Muscle of back (tissue), 3 donors: ENCODE measurements at regions not wholly inside any gene's neighbourhood (a gene's known extent, or its start where the extent isn't known, plus 50 kb on each side); places are given as distances from the start of the nearest gene placed in this dataset.

Source experiments
- DNase-seq, 3 donors: peaks; one replicate each; pipeline versions ENCODE4 v3.0.0 to v3.0.0-alpha.2; 2013

GRCh38 chr2:12282780-12283695, 433.7 kb upstream of the TRIB2 start:
- no peak for DNase-seq

GRCh38 chr2:12284037-12284436, 432.7 kb upstream of the TRIB2 start:
- no peak for DNase-seq

GRCh38 chr2:12284487-12284886, 432.2 kb upstream of the TRIB2 start:
- DNase-seq = peak in 1 of 3 donors; percentile 41

- no peak for DNase-seq
These were observed 430.4 kb upstream of the TRIB2 start for GRCh38 chr2:12286347-12286746.

- DNase-seq = no peak
These were observed 429.4 kb upstream of the TRIB2 start for GRCh38 chr2:12287220-12287751.

- no peak for DNase-seq
These were observed 428.7 kb upstream of the TRIB2 start for GRCh38 chr2:12288048-12288447.

- no peak for DNase-seq
These were observed 427.5 kb upstream of the TRIB2 start for GRCh38 chr2:12289120-12289802.

GRCh38 chr2:12291303-12291702, 425.4 kb upstream of the TRIB2 start:
- no peak for DNase-seq

GRCh38 chr2:12293874-12294273, 422.9 kb upstream of the TRIB2 start:
- no peak for DNase-seq

GRCh38 chr2:12295856-12296519, 420.7 kb upstream of the TRIB2 start:
- DNase-seq = no peak

GRCh38 chr2:12296915-12297314, 419.8 kb upstream of the TRIB2 start:
- DNase-seq = no peak

GRCh38 chr2:12298352-12298751, 418.4 kb upstream of the TRIB2 start:
- no peak for DNase-seq

- DNase-seq = no peak
These were observed 417.3 kb upstream of the TRIB2 start for GRCh38 chr2:12299431-12299830.

- DNase-seq = no peak
These were observed 416.6 kb upstream of the TRIB2 start for GRCh38 chr2:12300019-12300602.

GRCh38 chr2:12300927-12301326, 415.8 kb upstream of the TRIB2 start:
- no peak for DNase-seq

GRCh38 chr2:12302140-12302539, 414.6 kb upstream of the TRIB2 start:
- no peak for DNase-seq

- DNase-seq = no peak
These were observed 414.0 kb upstream of the TRIB2 start for GRCh38 chr2:12302691-12303090.

GRCh38 chr2:12303181-12304030, 413.3 kb upstream of the TRIB2 start:
- DNase-seq = peak in 1 of 3 donors; percentile 33

- peak in 1 of 3 donors; percentile 32 for DNase-seq
These were observed 412.1 kb upstream of the TRIB2 start for GRCh38 chr2:12304564-12305171.

GRCh38 chr2:12305931-12306330, 410.8 kb upstream of the TRIB2 start:
- DNase-seq = no peak

- DNase-seq = no peak
These were observed 406.3 kb upstream of the TRIB2 start for GRCh38 chr2:12310399-12310798.
